ENCODE measurements at regions not wholly inside any gene's neighbourhood (a gene's known extent, or its start where the extent isn't known, plus 50 kb on each side); places are given as distances from the start of the nearest gene placed in this dataset.

DNA sequence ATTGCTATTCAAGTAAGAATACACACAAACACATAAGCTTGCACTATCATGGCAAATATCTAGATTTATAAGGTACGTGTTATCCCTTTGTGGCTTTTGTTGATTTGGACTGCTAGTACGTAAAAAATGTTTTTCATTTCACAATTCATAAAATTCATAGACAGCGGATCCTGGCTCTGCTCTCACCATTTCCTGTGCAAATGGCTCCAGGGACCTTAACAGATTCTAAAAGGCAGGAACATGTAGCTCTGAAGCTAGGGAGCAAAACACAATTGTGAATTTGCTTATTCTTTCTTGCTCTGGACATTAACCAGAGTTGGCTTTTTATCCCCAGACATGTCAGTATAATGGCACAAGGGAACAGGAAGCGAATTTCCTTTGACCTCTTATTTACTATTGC, 1019.9 kb upstream of the WWC1 start:
- TF ChIP-seq EZH2 (IDR thresholded peaks at IDR 0.05; ENCODE audit: insufficient read depth, poor library complexity, severe bottlenecking) (no peak), EZH2phosphoT487 (IDR thresholded peaks at IDR 0.05; ENCODE audit: insufficient read depth, low read depth) (no peak)
